ENCODE measurements at regions not wholly inside any gene's neighbourhood (a gene's known extent, or its start where the extent isn't known, plus 50 kb on each side); places are given as distances from the start of the nearest gene placed in this dataset.

GRCh38 chr12:65715961-65716360 is 108.3 kb upstream of the HMGA2 start:
- DNase-seq (ENCODE audit: low read depth in 1 of 2, low spot score in 1 of 2), result no peak
- Histone ChIP-seq H3K27ac (replicated peaks) (no peak overlapping the region), H3K27me3 (ENCODE audit: insufficient read depth, poor library complexity, severe bottlenecking) (peaks cover 5% of the 10 kb centered on the region), H3K4me3 (replicated peaks; ENCODE audit: insufficient read depth, low read length) (no peak overlapping the region)
- TF ChIP-seq SPI1 (IDR thresholded peaks at IDR 0.05; ENCODE audit: borderline replicate concordance, low read depth), result no peak
- no peak for TF ChIP-seq POLR2AphosphoS5 (IDR thresholded peaks at IDR 0.05; ENCODE audit: low read depth)
- TF ChIP-seq CTCF (IDR thresholded peaks at IDR 0.05; ENCODE audit: insufficient read depth, low read length), result no peak
- TF ChIP-seq, protein P1, sequence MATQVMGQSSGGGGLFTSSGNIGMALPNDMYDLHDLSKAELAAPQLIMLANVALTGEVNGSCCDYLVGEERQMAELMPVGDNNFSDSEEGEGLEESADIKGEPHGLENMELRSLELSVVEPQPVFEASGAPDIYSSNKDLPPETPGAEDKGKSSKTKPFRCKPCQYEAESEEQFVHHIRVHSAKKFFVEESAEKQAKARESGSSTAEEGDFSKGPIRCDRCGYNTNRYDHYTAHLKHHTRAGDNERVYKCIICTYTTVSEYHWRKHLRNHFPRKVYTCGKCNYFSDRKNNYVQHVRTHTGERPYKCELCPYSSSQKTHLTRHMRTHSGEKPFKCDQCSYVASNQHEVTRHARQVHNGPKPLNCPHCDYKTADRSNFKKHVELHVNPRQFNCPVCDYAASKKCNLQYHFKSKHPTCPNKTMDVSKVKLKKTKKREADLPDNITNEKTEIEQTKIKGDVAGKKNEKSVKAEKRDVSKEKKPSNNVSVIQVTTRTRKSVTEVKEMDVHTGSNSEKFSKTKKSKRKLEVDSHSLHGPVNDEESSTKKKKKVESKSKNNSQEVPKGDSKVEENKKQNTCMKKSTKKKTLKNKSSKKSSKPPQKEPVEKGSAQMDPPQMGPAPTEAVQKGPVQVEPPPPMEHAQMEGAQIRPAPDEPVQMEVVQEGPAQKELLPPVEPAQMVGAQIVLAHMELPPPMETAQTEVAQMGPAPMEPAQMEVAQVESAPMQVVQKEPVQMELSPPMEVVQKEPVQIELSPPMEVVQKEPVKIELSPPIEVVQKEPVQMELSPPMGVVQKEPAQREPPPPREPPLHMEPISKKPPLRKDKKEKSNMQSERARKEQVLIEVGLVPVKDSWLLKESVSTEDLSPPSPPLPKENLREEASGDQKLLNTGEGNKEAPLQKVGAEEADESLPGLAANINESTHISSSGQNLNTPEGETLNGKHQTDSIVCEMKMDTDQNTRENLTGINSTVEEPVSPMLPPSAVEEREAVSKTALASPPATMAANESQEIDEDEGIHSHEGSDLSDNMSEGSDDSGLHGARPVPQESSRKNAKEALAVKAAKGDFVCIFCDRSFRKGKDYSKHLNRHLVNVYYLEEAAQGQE (IDR thresholded peaks at IDR 0.05; ENCODE audit: insufficient replicate concordance, low read depth), result no peak
- TF ChIP-seq GABPA (IDR thresholded peaks at IDR 0.05; ENCODE audit: low read depth), result no peak

- no peak for DNase-seq (ENCODE audit: low read depth in 1 of 2, low spot score in 1 of 2)
- H3K4me3 ChIP-seq (replicated peaks; ENCODE audit: insufficient read depth, low read length), result no peak overlapping the region
- H3K27me3 ChIP-seq (ENCODE audit: insufficient read depth, poor library complexity, severe bottlenecking), result peaks cover 14% of the 10 kb centered on the region
- TF ChIP-seq CTCF (IDR thresholded peaks at IDR 0.05; ENCODE audit: insufficient read depth, low read length) (no peak), SPI1 (IDR thresholded peaks at IDR 0.05; ENCODE audit: borderline replicate concordance, low read depth) (no peak), GABPA (IDR thresholded peaks at IDR 0.05; ENCODE audit: low read depth) (no peak), POLR2AphosphoS5 (IDR thresholded peaks at IDR 0.05; ENCODE audit: low read depth) (no peak)
- TF ChIP-seq, protein P1 (IDR thresholded peaks at IDR 0.05; ENCODE audit: insufficient replicate concordance, low read depth), result no peak
- H3K27ac ChIP-seq (replicated peaks), result no peak overlapping the region
Measured at GRCh38 chr12:65720136-65721130, 103.8 kb upstream of the HMGA2 start.

- DNase-seq (ENCODE audit: low read depth in 1 of 2, low spot score in 1 of 2), result no peak
- no peak overlapping the region for H3K4me3 ChIP-seq (replicated peaks; ENCODE audit: insufficient read depth, low read length)
- H3K27me3 ChIP-seq (ENCODE audit: insufficient read depth, poor library complexity, severe bottlenecking), result peaks cover 16% of the 10 kb centered on the region
- TF ChIP-seq GABPA (IDR thresholded peaks at IDR 0.05; ENCODE audit: low read depth), result no peak
- no peak for TF ChIP-seq CTCF (IDR thresholded peaks at IDR 0.05; ENCODE audit: insufficient read depth, low read length)
- no peak for TF ChIP-seq SPI1 (IDR thresholded peaks at IDR 0.05; ENCODE audit: borderline replicate concordance, low read depth)
- no peak for TF ChIP-seq POLR2AphosphoS5 (IDR thresholded peaks at IDR 0.05; ENCODE audit: low read depth)
- TF ChIP-seq, protein P1 (IDR thresholded peaks at IDR 0.05; ENCODE audit: insufficient replicate concordance, low read depth), result no peak
- no peak overlapping the region for H3K27ac ChIP-seq (replicated peaks)
Measured at GRCh38 chr12:65721541-65722190, 102.6 kb upstream of the HMGA2 start.

All from HL-60 (cell line).